GM13977 (cell line): ENCODE measurements at regions not wholly inside any gene's neighbourhood (a gene's known extent, or its start where the extent isn't known, plus 50 kb on each side); places are given as distances from the start of the nearest gene placed in this dataset.

Experiments used
- DNase-seq: peaks from one replicate; pipeline ENCODE4 v3.0.0; 2012; ENCODE audit warnings: low spot score
- in situ Hi-C: fragments of 300-500 bp; cut with MboI; formaldehyde crosslinking; loops from one replicate; pipeline ENCODE4 v1.12.0; 2022; ENCODE audit warnings: low sequenced_read_pairs, low pct_unique_long_range_greater_than_20kb, mixed read lengths, inconsistent platforms; ENCODE audit not compliant: unreplicated experiment
- TF ChIP-seq, protein P1 (sequence below): IDR thresholded peaks from 2 replicates; pipeline ENCODE4 v1.5.1; 2012; ENCODE audit warnings: mild to moderate bottlenecking, control low read depth; ENCODE audit not compliant: insufficient read depth; ENCODE audit errors: extremely low read depth, missing control alignments

DNA sequence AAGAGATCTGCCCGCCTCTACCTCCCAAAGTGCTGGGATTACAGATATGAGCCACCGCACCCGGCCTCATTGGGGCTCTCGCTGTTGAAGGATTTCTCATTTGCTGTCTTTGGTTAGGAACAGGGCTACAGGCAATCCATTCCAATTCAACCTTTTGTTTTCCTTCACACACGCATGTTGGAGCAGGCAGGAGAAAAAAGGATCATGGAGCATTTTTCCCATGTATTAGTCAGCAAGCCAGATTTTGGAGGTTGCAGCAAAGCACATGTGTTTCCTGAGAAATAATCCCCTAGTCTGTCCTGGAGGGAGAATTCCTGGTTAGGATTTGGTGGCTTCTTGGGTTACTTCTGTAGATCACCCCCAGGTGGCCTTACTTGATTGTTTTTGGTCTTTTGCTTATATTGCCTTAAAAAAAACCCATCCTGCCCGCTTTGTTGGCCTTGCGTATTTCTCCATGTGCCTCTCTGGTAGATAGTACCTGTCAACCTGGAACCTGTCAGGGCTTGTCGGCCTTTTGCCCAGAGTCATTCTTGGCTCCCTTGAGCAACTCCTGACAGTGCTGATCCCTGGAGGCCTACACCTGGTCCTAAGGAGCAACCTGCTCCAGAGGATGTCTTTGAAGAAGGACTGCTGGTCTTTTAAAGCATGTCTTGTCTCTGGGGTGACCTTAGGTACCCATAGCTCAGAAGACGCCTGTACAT lies 82.4 kb upstream of the CLCN4 start:
- TF ChIP-seq, protein P1, sequence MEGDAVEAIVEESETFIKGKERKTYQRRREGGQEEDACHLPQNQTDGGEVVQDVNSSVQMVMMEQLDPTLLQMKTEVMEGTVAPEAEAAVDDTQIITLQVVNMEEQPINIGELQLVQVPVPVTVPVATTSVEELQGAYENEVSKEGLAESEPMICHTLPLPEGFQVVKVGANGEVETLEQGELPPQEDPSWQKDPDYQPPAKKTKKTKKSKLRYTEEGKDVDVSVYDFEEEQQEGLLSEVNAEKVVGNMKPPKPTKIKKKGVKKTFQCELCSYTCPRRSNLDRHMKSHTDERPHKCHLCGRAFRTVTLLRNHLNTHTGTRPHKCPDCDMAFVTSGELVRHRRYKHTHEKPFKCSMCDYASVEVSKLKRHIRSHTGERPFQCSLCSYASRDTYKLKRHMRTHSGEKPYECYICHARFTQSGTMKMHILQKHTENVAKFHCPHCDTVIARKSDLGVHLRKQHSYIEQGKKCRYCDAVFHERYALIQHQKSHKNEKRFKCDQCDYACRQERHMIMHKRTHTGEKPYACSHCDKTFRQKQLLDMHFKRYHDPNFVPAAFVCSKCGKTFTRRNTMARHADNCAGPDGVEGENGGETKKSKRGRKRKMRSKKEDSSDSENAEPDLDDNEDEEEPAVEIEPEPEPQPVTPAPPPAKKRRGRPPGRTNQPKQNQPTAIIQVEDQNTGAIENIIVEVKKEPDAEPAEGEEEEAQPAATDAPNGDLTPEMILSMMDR = no peak
- in situ Hi-C loops = no loop called here

DNA sequence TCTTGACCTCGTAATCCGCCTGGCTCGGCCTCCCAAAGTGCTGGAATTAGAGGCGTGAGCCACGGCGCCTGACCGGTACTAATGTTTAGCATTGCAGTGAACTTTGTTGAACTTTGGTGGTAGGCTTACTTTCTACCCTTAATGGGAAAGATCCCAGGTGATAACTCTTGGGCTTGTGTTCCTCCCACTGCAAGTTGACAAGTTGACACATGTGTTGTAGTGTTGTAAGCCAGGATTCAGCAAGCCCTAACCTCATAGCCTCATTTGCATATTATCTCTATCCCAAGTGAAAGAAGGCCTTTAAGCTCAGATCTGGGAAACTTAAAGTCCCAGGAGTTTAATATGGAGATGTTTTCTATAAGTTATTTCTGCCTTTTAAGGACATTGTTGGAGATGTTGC lies 80.0 kb upstream of the CLCN4 start:
- TF ChIP-seq, protein P1 = no peak
- DNase-seq = no peak
- in situ Hi-C loops = no loop called here

More for the DNA sequence above, 82.4 kb upstream of the CLCN4 start:
- DNase-seq = no peak

DNA sequence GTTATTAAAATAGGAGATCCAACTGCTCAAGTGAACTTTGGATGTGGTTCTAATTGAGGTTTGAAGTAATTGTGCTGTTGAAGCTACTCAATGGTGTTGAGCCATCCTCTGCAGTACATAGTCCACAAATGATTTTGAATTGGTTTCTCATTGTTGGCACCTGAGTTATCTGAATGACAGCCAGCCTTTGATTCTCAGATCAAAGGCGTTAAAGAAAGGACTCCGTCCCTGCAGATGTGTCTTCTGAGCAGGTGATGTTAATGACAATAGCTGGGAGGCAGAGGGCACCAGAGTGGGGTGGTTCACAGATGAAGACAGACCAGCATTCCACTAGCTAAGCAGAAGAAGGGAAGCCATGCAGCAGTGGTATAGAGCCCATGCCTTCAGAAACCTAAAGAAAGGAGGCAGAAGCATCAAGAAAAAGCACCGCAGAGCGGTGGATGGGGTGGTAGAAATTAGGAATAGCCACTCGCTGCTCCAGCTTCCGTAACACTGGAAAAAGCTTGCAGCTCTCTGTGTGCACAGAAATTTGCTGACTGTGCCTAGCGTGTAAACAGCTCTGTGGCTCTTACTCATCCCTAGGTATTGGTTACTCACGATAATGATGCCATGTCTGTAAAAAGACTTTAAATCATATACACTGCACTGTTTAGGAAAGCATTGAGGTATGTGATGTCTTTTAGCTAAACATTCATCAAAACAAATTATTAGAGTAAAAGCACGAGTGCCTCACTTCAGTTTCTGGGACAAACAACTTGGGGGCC lies 79.2 kb upstream of the CLCN4 start:
- in situ Hi-C loops = no loop called here
- DNase-seq = no peak
- TF ChIP-seq, protein P1 = no peak

DNA sequence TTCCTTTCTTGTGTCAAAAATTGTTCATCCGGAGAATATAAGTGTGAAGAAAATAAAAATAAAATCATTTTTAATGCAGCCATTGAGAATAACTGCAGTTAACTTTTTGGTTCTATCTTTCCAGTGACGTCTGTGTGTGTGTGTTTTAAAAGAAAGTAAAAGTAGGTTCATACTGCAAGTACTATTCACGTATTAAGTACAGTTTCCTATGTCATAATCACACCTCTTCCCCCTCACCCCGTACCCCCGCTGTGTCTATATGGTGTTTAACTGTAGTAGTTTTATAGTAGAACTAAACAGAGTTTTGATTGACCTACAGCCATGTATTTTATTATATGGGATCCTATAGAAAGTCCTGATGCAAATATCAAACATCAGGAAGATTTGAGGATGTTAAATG lies 78.5 kb upstream of the CLCN4 start:
- in situ Hi-C loops = no loop called here
- TF ChIP-seq, protein P1 = no peak
- no peak for DNase-seq

DNA sequence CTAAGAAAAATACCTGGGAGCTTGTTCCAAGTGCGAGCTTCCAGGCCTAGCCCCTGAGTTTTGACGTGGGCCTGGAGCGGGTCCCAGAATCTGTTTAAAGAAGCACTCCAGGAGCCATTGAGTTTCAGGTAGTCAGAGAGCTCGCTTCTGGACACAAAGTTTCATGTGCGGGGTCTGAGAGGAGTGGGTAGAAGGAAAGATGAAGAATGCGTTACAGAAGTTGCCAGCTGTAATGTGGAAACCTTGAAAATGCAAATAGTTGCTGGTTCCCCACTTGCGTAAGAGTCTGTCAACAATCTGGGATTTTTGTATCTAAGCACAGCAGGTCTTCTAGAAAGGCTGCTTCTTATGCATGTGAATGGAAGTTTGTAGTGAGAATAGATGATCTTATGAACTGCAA lies 77.5 kb upstream of the CLCN4 start:
- in situ Hi-C loops = no loop called here
- no peak for DNase-seq
- TF ChIP-seq, protein P1 = no peak

DNA sequence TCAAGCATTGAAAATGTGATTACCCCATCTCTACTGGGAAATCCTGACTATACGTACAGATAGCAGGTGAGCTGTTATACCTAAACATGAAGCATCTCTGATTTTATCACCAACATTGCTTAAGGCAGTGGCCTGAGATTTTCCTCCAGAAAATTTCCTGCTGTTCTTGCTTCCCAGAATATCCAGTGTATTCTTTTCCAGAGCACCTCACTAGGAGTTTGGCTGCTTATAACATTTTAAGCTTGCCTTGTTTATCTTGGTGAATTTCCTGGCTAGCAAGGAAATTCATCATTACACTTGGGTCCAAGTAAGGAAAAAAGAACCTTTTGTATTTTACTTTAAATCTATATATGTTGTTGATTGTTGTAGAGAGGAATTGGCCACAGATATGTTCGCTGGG lies 73.0 kb upstream of the CLCN4 start:
- in situ Hi-C loops = no loop called here
- TF ChIP-seq, protein P1 = no peak
- no peak for DNase-seq
